A549 (cell line): ENCODE measurements at regions not wholly inside any gene's neighbourhood (a gene's known extent, or its start where the extent isn't known, plus 50 kb on each side); places are given as distances from the start of the nearest gene placed in this dataset.

Experiments
- ATAC-seq, 2 experiments: fragments of 200-7000 bp in 1 of 2; fragments of >200 bp in 1 of 2; cut with Nextera tagmentation in 1 of 2; cut with Tn5 transposase in 1 of 2; 3 replicates each; pipeline versions ENCODE4 v1.8.0 to v1.9.1; 2018 to 2020; ENCODE audit warnings: mild to moderate bottlenecking in 1 of 2, moderate library complexity in 1 of 2
- CTCF ChIA-PET: fragments of 300-600 bp; sonication (Branson Sonifier 250); formaldehyde crosslinking; extraction: SDS; loops from one replicate; lab custom pipeline; 2021; ENCODE audit warnings: antibody characterized with exemption, inconsistent platforms; lab: Yijun Ruan, JAX
- POLR2A ChIA-PET: fragments of 350-600 bp; formaldehyde crosslinking; extraction: SDS; loops from one replicate; lab custom pipeline; 2021; ENCODE audit warnings: antibody characterized with exemption, inconsistent platforms; lab: Yijun Ruan, JAX
- DNase-seq, 2 experiments: peaks; one replicate each; pipeline versions ENCODE4 v3.0.0 to v3.0.0-alpha.2; 2011 to 2016; ENCODE audit warnings: low read depth in 1 of 2, low spot score in 1 of 2
- FAIRE-seq: peaks from 2 replicates; lab custom pipeline; 2011; peaks lifted over from hg19 to GRCh38; lab: Jason Lieb, UNC
- H3K27ac ChIP-seq, 2 experiments: fragments of >200 bp; sonication (Bioruptor Twin); formaldehyde crosslinking; 3 replicates each; pipeline ENCODE4 v1.5.1; 2016 to 2017
- H3K4me1 ChIP-seq: fragments of >200 bp; sonication (Bioruptor Twin); formaldehyde crosslinking; 3 replicates; pipeline ENCODE4 v1.6.1; 2016
- H3K4me2 ChIP-seq: fragments of >200 bp; sonication (Bioruptor Twin); formaldehyde crosslinking; 3 replicates; pipeline ENCODE4 v1.6.1; 2016
- H3K4me3 ChIP-seq: fragments of >200 bp; sonication (Bioruptor Twin); formaldehyde crosslinking; 3 replicates; pipeline ENCODE4 v1.5.1; 2016
- H3K9me3 ChIP-seq: fragments of >200 bp; sonication (Bioruptor Twin); formaldehyde crosslinking; 3 replicates; pipeline ENCODE4 v1.6.1; 2016
- CEBPB ChIP-seq, 2 experiments: fragments of >200 bp in 1 of 2; sonication (Bioruptor Twin) in 1 of 2; formaldehyde crosslinking in 1 of 2; IDR thresholded peaks; 2 replicates each; pipeline ENCODE4 v1.6.1; 2012 to 2016
- FOSL2 ChIP-seq, 2 experiments: fragments of 450-650 bp in 1 of 2; fragments of >200 bp in 1 of 2; sonication (Bioruptor Twin) in 1 of 2; formaldehyde crosslinking; IDR thresholded peaks; 2 replicates each; pipeline versions ENCODE4 v1.5.0 to v1.6.1; 2016 to 2020; ENCODE audit warnings: mild to moderate bottlenecking in 1 of 2, moderate library complexity in 1 of 2
- JUN ChIP-seq, 2 experiments: fragments of >200 bp; sonication (Bioruptor Twin); formaldehyde crosslinking; IDR thresholded peaks; 2 replicates in 1 of 2; 3 replicates in 1 of 2; pipeline ENCODE4 v1.6.1; 2016 to 2017
- MAX ChIP-seq: IDR thresholded peaks from 2 replicates; pipeline ENCODE4 v1.6.1; 2012
- MAZ ChIP-seq: fragments of 150-350 bp; IDR thresholded peaks from 2 replicates; pipeline ENCODE4 v1.6.1; 2014; ENCODE audit warnings: antibody characterized with exemption, low read depth, low read length, borderline replicate concordance
- PBX3 ChIP-seq: IDR thresholded peaks from 2 replicates; pipeline ENCODE4 v1.6.1; 2012
- POLR2A ChIP-seq: IDR thresholded peaks from 2 replicates; pipeline ENCODE4 v1.6.1; 2012; ENCODE audit warnings: mild to moderate bottlenecking, low read length
- RAD21 ChIP-seq, 2 experiments: fragments of >200 bp in 1 of 2; sonication (Bioruptor Twin) in 1 of 2; formaldehyde crosslinking in 1 of 2; IDR thresholded peaks in 1 of 2; conservative IDR thresholded peaks in 1 of 2; 2 replicates in 1 of 2; 3 replicates in 1 of 2; pipeline ENCODE4 v1.6.1; 2012 to 2018; ENCODE audit warnings: inconsistent platforms in 1 of 2
- RCOR1 ChIP-seq: fragments of 150-350 bp; IDR thresholded peaks from 2 replicates; pipeline ENCODE4 v1.6.1; 2014; ENCODE audit warnings: antibody characterized with exemption, low read length, low read depth
- REST ChIP-seq: fragments of 200-600 bp; sonication (generic); IDR thresholded peaks from 2 replicates; pipeline ENCODE4 v1.6.1; 2016; ENCODE audit warnings: antibody characterized with exemption, mild to moderate bottlenecking, moderate library complexity
- SMC3 ChIP-seq: fragments of >200 bp; sonication (Bioruptor Twin); formaldehyde crosslinking; IDR thresholded peaks from 3 replicates; pipeline ENCODE4 v1.6.1; 2018; ENCODE audit warnings: inconsistent platforms
- WGBS: methylation state at CpG from one replicate; pipeline ENCODE4 v1.1.6; 2017; ENCODE audit errors: missing lambda C conversion rate; 5-methylcytosine and 5-hydroxymethylcytosine counted together
- TF ChIP-seq, protein P1 (sequence below): fragments of 250-450 bp; sonication (Bioruptor Pico); IDR thresholded peaks from 2 replicates; pipeline ENCODE4 v1.5.0; 2020; ENCODE audit warnings: low read depth, mild to moderate bottlenecking, moderate library complexity
- TF ChIP-seq, protein P2 (sequence below): fragments of >200 bp; sonication (Bioruptor Twin); formaldehyde crosslinking; IDR thresholded peaks from 2 replicates; pipeline ENCODE4 v1.6.1; 2016

GRCh38 chr5:56307714-56308333 is 74.7 kb upstream of the ANKRD55 start:
- DNase-seq (no peak), ATAC-seq (no peak), FAIRE-seq (no peak)
- ChIA-PET POLR2A (no interaction called here), CTCF (interaction anchor here (1.1 kb wide), 1 partner anchor 53 kb away, joined by 3 read pairs; no protein-coding TSS in a partner anchor)
- TF ChIP-seq RAD21 (conservative IDR thresholded peaks at IDR 0.05 in 1 of 2, IDR thresholded peaks at IDR 0.05 in 1 of 2) = no peak
- Histone ChIP-seq H3K4me3 (no peak overlapping the region), H3K27ac (no peak overlapping the region), H3K9me3 (peaks cover 11% of the 10 kb centered on the region), H3K4me2 (no peak overlapping the region), H3K4me1 (peaks cover 3% of the 10 kb centered on the region; the same call in 1 of the 3 replicates)
- 100% methylated on average over 1 of the region's 1 CpG for WGBS

DNA sequence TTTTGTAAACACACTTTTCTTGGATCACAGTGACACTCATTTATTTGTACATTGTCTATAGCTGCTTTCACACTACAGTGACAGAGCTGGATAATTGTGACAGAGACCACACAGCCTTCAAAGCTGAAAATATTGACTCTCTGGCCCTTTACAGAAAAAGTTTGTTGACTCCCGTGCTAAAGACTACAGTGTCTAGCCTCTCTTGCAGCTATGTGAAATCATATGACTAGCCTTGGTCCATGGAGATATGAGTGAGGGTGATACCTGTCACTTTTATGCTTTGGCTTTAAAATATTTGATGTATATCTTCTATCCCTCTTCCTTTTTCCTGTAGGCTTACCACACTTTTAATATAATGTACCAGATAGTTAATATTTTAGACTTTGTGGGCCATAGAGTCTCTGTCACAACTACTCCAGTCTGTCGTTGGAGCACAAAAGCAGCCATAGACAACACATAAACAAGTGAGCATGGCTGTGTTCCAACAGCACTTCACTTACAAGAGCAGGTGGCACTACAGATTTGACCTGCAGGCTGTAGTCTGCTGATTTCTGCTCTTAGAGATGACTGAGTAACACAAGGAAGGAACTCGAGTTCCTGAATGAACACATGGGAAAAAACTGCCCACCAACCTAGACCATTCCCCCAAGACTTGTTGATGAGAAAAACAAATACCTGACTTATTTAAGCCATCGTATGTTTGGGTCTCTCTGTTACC is 73.5 kb upstream of the ANKRD55 start:
- Histone ChIP-seq H3K27ac (no peak overlapping the region), H3K4me3 (no peak overlapping the region), H3K9me3 (peaks cover 11% of the 10 kb centered on the region), H3K4me1 (peaks cover 12% of the 10 kb centered on the region; the same call in 2 of the 3 replicates), H3K4me2 (no peak overlapping the region)
- no peak for DNase-seq
- no peak for TF ChIP-seq CEBPB (IDR thresholded peaks at IDR 0.05)
- no peak for TF ChIP-seq JUN (IDR thresholded peaks at IDR 0.05)
- no peak for TF ChIP-seq RCOR1
- TF ChIP-seq, protein P1, sequence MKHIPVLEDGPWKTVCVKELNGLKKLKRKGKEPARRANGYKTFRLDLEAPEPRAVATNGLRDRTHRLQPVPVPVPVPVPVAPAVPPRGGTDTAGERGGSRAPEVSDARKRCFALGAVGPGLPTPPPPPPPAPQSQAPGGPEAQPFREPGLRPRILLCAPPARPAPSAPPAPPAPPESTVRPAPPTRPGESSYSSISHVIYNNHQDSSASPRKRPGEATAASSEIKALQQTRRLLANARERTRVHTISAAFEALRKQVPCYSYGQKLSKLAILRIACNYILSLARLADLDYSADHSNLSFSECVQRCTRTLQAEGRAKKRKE (CRISPR knock-in tag) = no peak
- no peak for TF ChIP-seq PBX3
- TF ChIP-seq FOSL2 (IDR thresholded peaks at IDR 0.05) = no peak
- TF ChIP-seq FOSL2 (CRISPR knock-in tag; IDR thresholded peaks at IDR 0.05) = no peak
- TF ChIP-seq, protein P2, sequence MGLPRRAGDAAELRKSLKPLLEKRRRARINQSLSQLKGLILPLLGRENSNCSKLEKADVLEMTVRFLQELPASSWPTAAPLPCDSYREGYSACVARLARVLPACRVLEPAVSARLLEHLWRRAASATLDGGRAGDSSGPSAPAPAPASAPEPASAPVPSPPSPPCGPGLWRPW = no peak
- TF ChIP-seq MAZ = no peak
- no peak for TF ChIP-seq REST
- no peak for TF ChIP-seq SMC3
- TF ChIP-seq POLR2A = no peak
- TF ChIP-seq MAX = no peak
- POLR2A ChIA-PET = no interaction called here
- 34% methylated on average over 4 of the region's 4 CpGs for WGBS
- FAIRE-seq = no peak
- no peak for ATAC-seq
- CTCF ChIA-PET = no interaction called here
